GM19043 (cell line): ENCODE measurements at regions not wholly inside any gene's neighbourhood (a gene's known extent, or its start where the extent isn't known, plus 50 kb on each side); places are given as distances from the start of the nearest gene placed in this dataset.
"Not testable (repeated sequence)": the region's sequence is repeated elsewhere in the genome, so short reads cannot be mapped to it uniquely, and the experiment has no call there.

ENCODE experiments used
- ATAC-seq: cut with Tn5 transposase; IDR thresholded peaks from one replicate; pipeline ENCODE4 v1.9.1; 2021; ENCODE audit warnings: low read depth; ENCODE audit not compliant: unreplicated experiment

- no peak for ATAC-seq
Observed at GRCh38 chr3:63092515-63092914, 185.6 kb upstream of the SYNPR start.

DNA sequence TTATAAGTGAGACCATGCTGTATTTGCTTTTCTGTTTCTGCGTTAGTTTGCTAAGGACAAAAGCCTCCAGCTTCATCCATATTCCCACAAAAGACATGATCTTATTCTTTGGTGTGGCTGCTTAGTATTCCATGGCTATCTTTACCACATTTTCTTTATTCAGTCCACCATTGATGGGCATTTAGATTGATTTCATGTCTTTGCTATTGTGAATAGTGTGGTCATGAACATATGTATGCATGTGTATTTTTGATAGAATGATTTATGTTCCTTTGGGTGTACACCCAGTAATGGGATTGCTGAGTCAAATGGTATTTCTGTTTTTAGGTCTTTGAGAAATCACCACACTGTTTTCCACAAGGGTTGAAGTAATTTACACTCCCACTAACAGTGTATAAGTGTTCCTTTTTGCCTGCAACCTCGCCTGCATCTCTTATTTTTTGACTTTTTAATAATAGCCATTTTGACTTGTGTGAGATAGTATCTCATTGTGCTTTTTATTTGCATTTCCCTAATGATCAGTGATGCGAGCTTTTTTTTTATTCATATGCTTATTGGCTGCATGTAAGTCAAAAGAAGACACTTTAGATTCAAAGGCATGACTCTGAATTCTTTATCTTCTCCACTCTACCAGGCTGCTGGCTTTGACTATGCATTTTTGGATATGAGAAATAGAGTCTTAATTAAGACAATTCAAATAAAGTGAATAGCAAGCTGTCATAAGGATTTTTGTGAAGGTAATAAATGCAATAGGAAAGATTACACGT lies 183.3 kb upstream of the SYNPR start:
- no peak for ATAC-seq

GRCh38 chr3:63096248-63097058 lies 181.7 kb upstream of the SYNPR start:
- no peak for ATAC-seq

DNA sequence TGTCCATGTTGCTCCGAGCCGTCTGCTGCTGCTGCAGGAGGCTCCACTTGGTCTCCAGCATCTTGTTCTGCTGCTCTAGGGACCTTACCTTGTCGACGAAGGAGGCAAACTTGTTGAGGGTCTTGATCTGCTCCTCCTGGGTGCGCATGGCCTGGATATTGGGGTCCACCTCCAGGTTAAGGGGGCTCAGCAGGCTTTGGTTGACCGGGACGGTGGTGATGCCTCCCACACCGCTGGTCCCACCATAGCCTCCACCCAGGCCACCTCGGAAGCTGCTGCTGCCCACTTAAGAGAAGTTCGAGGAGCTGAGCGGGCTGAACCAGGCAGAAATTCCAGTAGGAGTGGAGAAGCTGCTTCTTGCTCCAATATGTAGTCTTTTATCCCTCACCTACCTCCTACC lies 180.7 kb upstream of the SYNPR start:
- no peak for ATAC-seq

- no peak for ATAC-seq
Observed at GRCh38 chr3:63116922-63117321, 161.2 kb upstream of the SYNPR start.

GRCh38 chr3:63124090-63124489 lies 154.0 kb upstream of the SYNPR start:
- no peak for ATAC-seq

DNA sequence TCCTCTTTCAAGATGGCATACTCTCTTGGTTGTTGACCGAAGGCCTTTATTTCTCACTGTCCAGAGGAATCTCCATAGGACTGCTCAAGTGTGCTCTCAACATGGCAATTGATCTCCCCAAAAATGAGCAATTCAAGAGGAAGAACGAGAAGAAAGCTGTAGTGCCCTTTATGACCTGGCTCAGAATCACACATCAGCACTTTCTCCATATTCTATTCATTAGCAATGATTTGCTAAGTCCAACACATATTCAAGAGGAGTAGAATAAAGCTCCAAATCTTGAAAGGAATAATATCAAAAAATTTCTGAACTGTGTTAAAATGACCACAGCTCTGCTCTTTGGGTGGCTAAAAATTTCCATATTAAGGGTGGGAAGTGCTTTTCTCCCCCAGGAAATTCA lies 151.6 kb upstream of the SYNPR start:
- ATAC-seq, result no peak

- no peak for ATAC-seq
Observed at GRCh38 chr3:63128380-63128779, 149.7 kb upstream of the SYNPR start.

DNA sequence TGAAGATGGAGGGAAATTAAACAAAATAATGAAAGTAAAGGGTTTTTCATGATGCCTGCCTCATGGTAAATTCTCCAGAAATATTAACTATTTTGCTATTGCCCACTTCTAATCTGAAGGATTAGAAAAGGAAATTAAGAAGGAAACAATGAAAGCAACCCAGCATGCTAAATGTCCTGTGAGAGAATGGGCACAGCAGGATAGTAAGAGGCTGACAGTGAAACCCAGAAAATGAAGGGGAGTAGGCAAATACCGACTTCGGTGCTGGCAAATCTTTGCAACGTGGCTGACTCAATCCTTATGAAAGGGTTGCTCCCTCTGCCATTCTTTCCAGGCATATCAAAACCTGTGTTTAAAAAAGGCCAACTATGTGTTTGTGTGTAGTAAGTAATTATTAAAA lies 147.5 kb upstream of the SYNPR start:
- no peak for ATAC-seq

GRCh38 chr3:63132461-63133250 lies 145.5 kb upstream of the SYNPR start:
- ATAC-seq, result no peak

- no peak for ATAC-seq
Observed at GRCh38 chr3:63135367-63135766, 142.7 kb upstream of the SYNPR start.

DNA sequence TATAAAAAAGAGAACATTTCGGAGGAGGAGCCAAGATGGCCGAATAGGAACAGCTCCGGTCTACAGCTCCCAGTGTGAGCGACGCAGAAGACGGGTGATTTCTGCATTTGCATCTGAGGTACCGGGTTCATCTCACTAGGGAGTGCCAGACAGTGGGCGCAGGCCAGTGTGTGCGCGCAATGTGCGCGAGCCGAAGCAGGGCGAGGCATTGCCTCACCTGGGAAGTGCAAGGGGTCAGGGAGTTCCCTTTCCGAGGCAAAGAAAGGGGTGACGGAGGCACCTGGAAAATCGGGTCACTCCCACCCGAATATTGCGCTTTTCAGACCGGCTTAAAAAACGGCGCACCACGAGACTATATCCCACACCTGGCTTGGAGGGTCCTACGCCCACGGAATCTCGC lies 141.9 kb upstream of the SYNPR start:
- ATAC-seq, result not testable (repeated sequence)

DNA sequence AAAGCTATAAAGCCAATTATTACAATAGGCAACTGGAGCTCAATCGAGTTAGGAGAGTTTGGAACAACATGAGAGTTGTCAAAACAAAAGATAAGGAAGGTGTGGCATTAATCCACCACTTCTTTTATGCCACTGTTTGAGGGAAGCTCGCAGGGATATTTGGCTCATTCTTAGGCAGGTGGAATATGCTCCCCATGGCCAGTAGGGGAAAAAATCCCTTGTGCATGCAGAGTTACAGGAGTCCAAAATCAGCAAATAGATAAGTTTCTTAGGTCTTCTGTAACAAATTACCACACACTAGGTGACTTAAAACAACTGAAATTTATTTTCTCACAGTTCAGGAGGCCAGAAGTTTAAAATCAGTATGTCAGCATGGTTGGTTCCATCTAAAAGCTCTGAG lies 135.4 kb upstream of the SYNPR start:
- ATAC-seq, result no peak

DNA sequence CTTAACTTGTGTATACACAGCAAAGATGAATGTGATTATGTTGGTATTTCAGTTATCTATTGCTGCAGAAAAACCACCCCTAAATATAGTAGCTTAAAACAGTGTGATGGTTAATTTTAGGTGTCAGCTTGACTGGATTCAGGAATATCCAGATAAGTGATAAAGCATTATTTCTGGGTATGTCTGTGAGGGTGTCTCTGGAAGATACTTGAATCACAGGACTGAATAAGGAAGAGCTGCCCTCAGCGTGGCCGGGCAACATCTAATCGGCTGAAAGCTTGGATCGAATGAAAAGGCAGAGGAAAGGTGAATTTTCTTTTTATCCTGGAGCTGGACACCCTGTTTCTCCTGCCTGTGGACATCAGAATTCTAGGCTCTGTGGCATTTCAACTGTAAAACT lies 132.0 kb upstream of the SYNPR start:
- ATAC-seq, result no peak

DNA sequence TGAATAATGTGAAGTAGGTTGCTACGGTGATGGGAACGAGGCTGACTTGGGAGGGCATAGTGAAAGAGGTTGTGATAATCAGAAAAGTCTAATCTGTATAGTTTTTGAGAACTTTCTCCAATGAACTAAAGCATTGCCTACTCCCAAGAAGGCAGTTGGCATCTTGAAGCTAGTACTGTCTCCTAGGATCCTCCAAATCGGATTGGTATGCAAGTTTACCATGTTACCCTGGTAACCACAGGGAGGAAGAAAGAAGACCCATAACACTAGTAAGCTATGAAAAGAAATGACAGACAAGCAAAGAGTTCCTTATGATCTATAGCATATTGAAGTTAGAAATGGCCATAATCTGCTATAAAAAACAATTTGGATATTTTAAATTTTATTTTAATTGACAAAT lies 127.2 kb upstream of the SYNPR start:
- no peak for ATAC-seq

GRCh38 chr3:63151897-63152296 lies 126.2 kb upstream of the SYNPR start:
- ATAC-seq, result no peak

DNA sequence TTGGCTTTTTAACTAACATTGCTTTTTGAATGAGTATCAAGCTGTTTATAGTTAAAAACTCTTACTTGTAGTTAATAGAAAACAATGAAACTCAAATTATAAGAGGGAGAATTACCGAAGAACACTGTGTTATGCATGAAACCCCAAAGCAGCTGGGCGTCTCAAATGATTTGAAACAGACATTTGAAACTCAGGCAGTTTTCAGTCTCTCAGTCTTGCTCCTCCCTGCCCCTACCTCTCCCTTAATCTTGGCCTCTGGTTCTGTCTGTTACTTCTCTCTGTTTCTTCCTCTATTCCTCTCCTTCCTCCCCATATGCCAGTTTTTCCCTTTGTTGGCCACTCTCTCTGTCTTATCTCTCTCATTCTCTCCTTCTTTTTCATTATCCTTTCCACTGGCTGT lies 118.3 kb upstream of the SYNPR start:
- no peak for ATAC-seq

DNA sequence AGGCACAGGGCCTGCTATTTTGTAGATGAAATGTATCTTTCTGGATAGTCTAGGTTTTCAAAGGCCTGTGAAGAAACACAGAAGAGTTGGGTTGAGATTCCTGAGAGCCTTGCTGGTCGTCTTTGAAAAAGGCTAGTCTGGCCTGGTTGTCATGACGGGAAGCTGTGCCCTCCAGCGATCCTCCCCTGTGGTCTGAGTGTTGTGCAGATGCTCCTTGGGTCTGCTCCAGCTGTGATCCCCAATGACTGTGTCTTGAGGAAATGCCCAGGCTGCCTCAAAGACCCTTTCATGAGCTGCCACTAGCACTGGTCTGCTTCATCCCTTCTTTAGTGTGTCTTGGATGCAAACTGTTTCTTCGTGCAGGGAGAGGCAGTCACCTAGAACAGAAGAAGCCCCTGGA lies 111.0 kb upstream of the SYNPR start:
- no peak for ATAC-seq

DNA sequence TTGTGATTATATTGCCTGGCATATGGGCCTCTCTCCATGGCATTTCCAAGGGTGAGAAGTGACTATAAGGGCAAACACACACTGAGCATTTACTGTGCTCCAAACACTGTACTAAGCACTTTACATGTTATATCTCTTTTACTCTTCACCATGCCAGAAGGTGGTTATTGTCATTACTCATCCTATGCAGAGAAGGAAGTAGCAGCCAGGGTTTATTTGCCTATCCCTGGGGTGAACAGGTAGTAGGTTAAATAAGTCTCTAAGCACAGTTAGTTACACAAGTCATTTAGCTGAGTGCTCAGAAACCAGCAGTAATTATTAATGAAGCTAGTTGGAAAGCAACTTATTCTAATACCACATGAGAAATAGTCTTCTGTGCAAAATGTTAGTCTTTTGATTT lies 109.9 kb upstream of the SYNPR start:
- ATAC-seq, result no peak

GRCh38 chr3:63179862-63180522 lies 98.1 kb upstream of the SYNPR start:
- no peak for ATAC-seq

- no peak for ATAC-seq
Observed at GRCh38 chr3:63192248-63192647, 85.9 kb upstream of the SYNPR start.
